DMS 273 (cell line): ENCODE measurements at regions not wholly inside any gene's neighbourhood (a gene's known extent, or its start where the extent isn't known, plus 50 kb on each side); places are given as distances from the start of the nearest gene placed in this dataset.

Source experiments
- DNase-seq: peaks from one replicate; lab custom pipeline; 2025; ENCODE audit not compliant: unreplicated experiment; lab: John Stamatoyannopoulos, UW

- DNase-seq = no peak
Observed at GRCh38 chr17:22569459-22570143, 877.3 kb downstream of the KCNJ18 start.

GRCh38 chr17:22570144-22570845 lies 878.0 kb downstream of the KCNJ18 start:
- no peak for DNase-seq

- DNase-seq = no peak
Observed at GRCh38 chr17:22599322-22599721, 907.0 kb downstream of the KCNJ18 start.

- peak; percentile 59 for DNase-seq
Observed at GRCh38 chr17:22600644-22601298, 908.4 kb downstream of the KCNJ18 start.
